GM19468 (cell line): ENCODE measurements at regions not wholly inside any gene's neighbourhood (a gene's known extent, or its start where the extent isn't known, plus 50 kb on each side); places are given as distances from the start of the nearest gene placed in this dataset.
"Not testable (repeated sequence)": the region's sequence is repeated elsewhere in the genome, so short reads cannot be mapped to it uniquely, and the experiment has no call there.

ENCODE experiments used
- ATAC-seq: cut with Tn5 transposase; IDR thresholded peaks from one replicate; pipeline ENCODE4 v1.9.1; 2021; ENCODE audit warnings: mild to moderate bottlenecking, moderate library complexity, moderate number of reproducible peaks; ENCODE audit not compliant: unreplicated experiment; ENCODE audit errors: extremely low read depth

GRCh38 chr14:105995011-105995710 is 468.8 kb downstream of the TMEM121 start:
- ATAC-seq, result not testable (repeated sequence)

GRCh38 chr14:105998597-105998996 is 472.2 kb downstream of the TMEM121 start:
- ATAC-seq, result not testable (repeated sequence)

- ATAC-seq, result peak; percentile 27
Measured at GRCh38 chr14:105999361-106000028, 473.1 kb downstream of the TMEM121 start.

- ATAC-seq, result not testable (repeated sequence)
Measured at GRCh38 chr14:106000029-106000511, 473.7 kb downstream of the TMEM121 start.

- ATAC-seq, result not testable (repeated sequence)
Measured at GRCh38 chr14:106001277-106001676, 474.9 kb downstream of the TMEM121 start.

- no peak for ATAC-seq
Measured at GRCh38 chr14:106003351-106003750, 477.0 kb downstream of the TMEM121 start.

GRCh38 chr14:106004937-106005795 is 478.8 kb downstream of the TMEM121 start:
- ATAC-seq, result not testable (repeated sequence)

GRCh38 chr14:106006043-106006442 is 479.7 kb downstream of the TMEM121 start:
- not testable (repeated sequence) for ATAC-seq

- not testable (repeated sequence) for ATAC-seq
Measured at GRCh38 chr14:106006716-106007115, 480.3 kb downstream of the TMEM121 start.

- ATAC-seq, result no peak
Measured at GRCh38 chr14:106010783-106011182, 484.4 kb downstream of the TMEM121 start.

GRCh38 chr14:106011631-106012360 is 485.4 kb downstream of the TMEM121 start:
- ATAC-seq, result not testable (repeated sequence)

- not testable (repeated sequence) for ATAC-seq
Measured at GRCh38 chr14:106012361-106012725, 486.0 kb downstream of the TMEM121 start.

- no peak for ATAC-seq
Measured at GRCh38 chr14:106013879-106014376, 487.5 kb downstream of the TMEM121 start.

- not testable (repeated sequence) for ATAC-seq
Measured at GRCh38 chr14:106017952-106018351, 491.6 kb downstream of the TMEM121 start.

- no peak for ATAC-seq
Measured at GRCh38 chr14:106021832-106022231, 495.4 kb downstream of the TMEM121 start.

- not testable (repeated sequence) for ATAC-seq
Measured at GRCh38 chr14:106022648-106023047, 496.3 kb downstream of the TMEM121 start.

GRCh38 chr14:106023411-106023810 is 497.0 kb downstream of the TMEM121 start:
- no peak for ATAC-seq

GRCh38 chr14:106024983-106025604 is 498.7 kb downstream of the TMEM121 start:
- no peak for ATAC-seq

- ATAC-seq, result no peak
Measured at GRCh38 chr14:106026026-106026425, 499.6 kb downstream of the TMEM121 start.
